NCI-H748 (cell line): ENCODE measurements at regions not wholly inside any gene's neighbourhood (a gene's known extent, or its start where the extent isn't known, plus 50 kb on each side); places are given as distances from the start of the nearest gene placed in this dataset.
"Not testable (repeated sequence)": the region's sequence is repeated elsewhere in the genome, so short reads cannot be mapped to it uniquely, and the experiment has no call there.

ENCODE experiments used
- DNase-seq: peaks from one replicate; lab custom pipeline; 2025; ENCODE audit not compliant: unreplicated experiment; lab: John Stamatoyannopoulos, UW

GRCh38 chr3:28139288-28139687, 102.1 kb upstream of the CMC1 start:
- DNase-seq: no peak

GRCh38 chr3:28139967-28140634, 101.3 kb upstream of the CMC1 start:
- DNase-seq: peak; percentile 55

- no peak for DNase-seq
These were observed 100.8 kb upstream of the CMC1 start for GRCh38 chr3:28140664-28141063.

GRCh38 chr3:28149960-28150359, 91.5 kb upstream of the CMC1 start:
- no peak for DNase-seq

- DNase-seq: no peak
These were observed 90.8 kb upstream of the CMC1 start for GRCh38 chr3:28150465-28151206.

GRCh38 chr3:28151207-28151550, 90.2 kb upstream of the CMC1 start:
- no peak for DNase-seq

GRCh38 chr3:28151608-28152228, 89.7 kb upstream of the CMC1 start:
- DNase-seq: no peak

GRCh38 chr3:28155631-28156030, 85.8 kb upstream of the CMC1 start:
- DNase-seq: no peak

- DNase-seq: not testable (repeated sequence)
These were observed 84.8 kb upstream of the CMC1 start for GRCh38 chr3:28156599-28156998.

GRCh38 chr3:28171962-28172361, 69.5 kb upstream of the CMC1 start:
- no peak for DNase-seq

- no peak for DNase-seq
These were observed 68.7 kb upstream of the CMC1 start for GRCh38 chr3:28172748-28173147.

- DNase-seq: no peak
These were observed 67.6 kb upstream of the CMC1 start for GRCh38 chr3:28173836-28174235.

GRCh38 chr3:28186748-28187147, 54.7 kb upstream of the CMC1 start:
- DNase-seq: no peak

- no peak for DNase-seq
These were observed 52.7 kb upstream of the CMC1 start for GRCh38 chr3:28188686-28189085.

GRCh38 chr3:28191363-28191762, 50.1 kb upstream of the CMC1 start:
- no peak for DNase-seq
